A673 (cell line): ENCODE measurements at regions not wholly inside any gene's neighbourhood (a gene's known extent, or its start where the extent isn't known, plus 50 kb on each side); places are given as distances from the start of the nearest gene placed in this dataset.

ENCODE experiments used
- BruUV-seq: library from RNA; stranded (reverse); fragments of 400-500 nt; replicated peaks from 2 replicates; lab custom pipeline; 2021; lab: Mats Ljungman, UMichigan
- CTCF ChIA-PET: fragments of 300-600 bp; sonication (Branson Sonifier 250); formaldehyde crosslinking; loops from one replicate; lab custom pipeline; 2022; ENCODE audit warnings: antibody characterized with exemption; lab: Charles Lee
- POLR2A ChIA-PET: fragments of 300-600 bp; sonication (Branson Sonifier 250); formaldehyde crosslinking; loops from one replicate; lab custom pipeline; 2022; ENCODE audit warnings: antibody characterized with exemption; ENCODE audit not compliant: low non-redundant PET; lab: Charles Lee
- DNase-seq: peaks from one replicate; pipeline ENCODE4 v3.0.0-alpha.2; 2015; ENCODE audit warnings: low spot score
- H3K27ac ChIP-seq: fragments of 200-600 bp; sonication (generic); 2 replicates; pipeline ENCODE4 v1.5.1; 2016; ENCODE audit warnings: mixed run types, low read depth, mild to moderate bottlenecking, mixed read lengths, antibody characterized with exemption, low read length; ENCODE audit not compliant: poor library complexity, severe bottlenecking
- H3K27me3 ChIP-seq: fragments of 200-600 bp; sonication (generic); replicated peaks from 2 replicates; pipeline ENCODE4 v1.6.1; 2017; ENCODE audit warnings: mixed run types, low read depth, mild to moderate bottlenecking, mixed read lengths, antibody characterized with exemption, low read length; ENCODE audit not compliant: insufficient read depth, poor library complexity
- H3K36me3 ChIP-seq: fragments of 200-600 bp; sonication (generic); 2 replicates; pipeline ENCODE4 v1.6.1; 2016; ENCODE audit warnings: mixed run types, mild to moderate bottlenecking, mixed read lengths, antibody characterized with exemption, low read length; ENCODE audit not compliant: insufficient read depth, poor library complexity, severe bottlenecking
- H3K4me1 ChIP-seq: fragments of 200-600 bp; sonication (generic); 2 replicates; pipeline ENCODE4 v1.6.1; 2017; ENCODE audit warnings: mixed run types, mild to moderate bottlenecking, mixed read lengths, antibody characterized with exemption, low read length; ENCODE audit not compliant: insufficient read depth, poor library complexity, severe bottlenecking
- H3K4me3 ChIP-seq: fragments of 200-600 bp; sonication (generic); 2 replicates; pipeline ENCODE4 v1.5.1; 2016; ENCODE audit warnings: low read depth, mixed run types, mild to moderate bottlenecking, mixed read lengths, low read length; ENCODE audit not compliant: poor library complexity, severe bottlenecking
- H3K9me3 ChIP-seq: fragments of 200-600 bp; sonication (generic); 2 replicates; pipeline ENCODE4 v1.6.1; 2016; ENCODE audit warnings: mixed run types, low read depth, mild to moderate bottlenecking, mixed read lengths, antibody characterized with exemption, low read length; ENCODE audit not compliant: poor library complexity, severe bottlenecking
- EZH2 ChIP-seq: fragments of 200-600 bp; sonication (generic); IDR thresholded peaks from 2 replicates; pipeline ENCODE4 v1.6.1; 2017; ENCODE audit warnings: borderline replicate concordance, low read depth, mild to moderate bottlenecking, mixed read lengths, antibody characterized with exemption, low read length; ENCODE audit not compliant: poor library complexity, severe bottlenecking
- intact Hi-C: fragments of 100-400 bp; cut with micrococcal nuclease; formaldehyde crosslinking; loops from one replicate; pipeline ENCODE4 v1.10.0; 2022; ENCODE audit not compliant: unreplicated experiment
- TF ChIP-seq, protein P1 (sequence below): fragments of 300-800, 200-600 bp; sonication (generic); conservative IDR thresholded peaks from 2 replicates; pipeline ENCODE4 v1.5.1; 2017; ENCODE audit warnings: low read depth, mild to moderate bottlenecking, antibody characterized with exemption, low read length, moderate library complexity, mixed read lengths

DNA sequence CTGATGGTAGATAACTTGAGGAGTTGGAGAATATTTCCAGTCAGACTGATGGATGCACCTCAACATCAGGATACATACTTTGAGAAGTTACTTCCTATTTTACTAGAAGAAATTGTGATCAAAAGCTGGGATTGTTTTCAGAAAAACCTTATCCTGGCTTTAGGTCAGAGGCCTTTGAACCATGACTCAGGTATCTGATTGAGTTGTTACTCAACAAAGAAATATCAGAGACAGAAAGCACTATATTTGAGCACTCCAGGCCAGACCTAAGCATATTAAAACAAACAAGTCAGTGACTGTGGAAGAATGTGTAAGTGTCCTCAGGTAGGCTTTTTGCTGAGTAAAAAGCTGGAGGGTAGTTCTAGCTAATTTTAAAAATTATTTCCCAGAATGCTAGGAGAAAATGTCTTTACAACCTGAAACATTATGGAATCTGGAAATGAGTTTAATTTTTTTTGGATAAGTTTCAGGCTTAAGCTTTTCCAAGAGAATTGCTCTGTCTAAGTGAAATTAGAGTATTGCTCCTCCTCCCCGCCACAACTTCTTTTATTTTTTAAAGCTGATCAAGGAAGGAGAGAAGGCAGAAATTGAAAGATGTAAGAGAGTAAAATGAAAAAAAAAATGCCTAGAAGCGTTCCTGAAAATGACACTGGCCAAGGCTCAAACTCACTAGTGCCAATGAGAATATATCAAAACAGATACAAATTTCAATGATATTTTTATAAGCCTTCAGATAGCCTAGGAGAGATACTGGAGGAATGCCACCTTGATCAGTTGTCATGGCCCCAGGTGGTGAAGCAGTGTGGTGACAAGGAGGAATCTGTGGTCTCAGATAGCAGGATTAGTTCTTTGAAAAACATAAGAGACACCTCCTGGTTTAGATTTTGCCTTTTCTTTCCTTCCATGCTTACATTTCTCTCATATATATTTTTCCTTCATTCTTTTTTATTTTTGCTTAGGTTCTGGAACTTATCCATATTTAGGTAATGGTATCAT, 790.3 kb downstream of the TMTC2 start:
- BruUV-seq: no TSS peak
- POLR2A ChIA-PET: no interaction called here
- CTCF ChIA-PET: no interaction called here
- intact Hi-C loops: no loop called here
- H3K4me1 ChIP-seq: no peaks in the 10 kb centered on the region
- no peak for TF ChIP-seq EZH2
- TF ChIP-seq, protein P1, sequence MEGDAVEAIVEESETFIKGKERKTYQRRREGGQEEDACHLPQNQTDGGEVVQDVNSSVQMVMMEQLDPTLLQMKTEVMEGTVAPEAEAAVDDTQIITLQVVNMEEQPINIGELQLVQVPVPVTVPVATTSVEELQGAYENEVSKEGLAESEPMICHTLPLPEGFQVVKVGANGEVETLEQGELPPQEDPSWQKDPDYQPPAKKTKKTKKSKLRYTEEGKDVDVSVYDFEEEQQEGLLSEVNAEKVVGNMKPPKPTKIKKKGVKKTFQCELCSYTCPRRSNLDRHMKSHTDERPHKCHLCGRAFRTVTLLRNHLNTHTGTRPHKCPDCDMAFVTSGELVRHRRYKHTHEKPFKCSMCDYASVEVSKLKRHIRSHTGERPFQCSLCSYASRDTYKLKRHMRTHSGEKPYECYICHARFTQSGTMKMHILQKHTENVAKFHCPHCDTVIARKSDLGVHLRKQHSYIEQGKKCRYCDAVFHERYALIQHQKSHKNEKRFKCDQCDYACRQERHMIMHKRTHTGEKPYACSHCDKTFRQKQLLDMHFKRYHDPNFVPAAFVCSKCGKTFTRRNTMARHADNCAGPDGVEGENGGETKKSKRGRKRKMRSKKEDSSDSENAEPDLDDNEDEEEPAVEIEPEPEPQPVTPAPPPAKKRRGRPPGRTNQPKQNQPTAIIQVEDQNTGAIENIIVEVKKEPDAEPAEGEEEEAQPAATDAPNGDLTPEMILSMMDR: no peak
- no peak for DNase-seq
- H3K27me3 ChIP-seq: no peaks in the 10 kb centered on the region
- no peaks in the 10 kb centered on the region for H3K36me3 ChIP-seq
- no peak overlapping the region for H3K4me3 ChIP-seq
- no peak overlapping the region for H3K27ac ChIP-seq
- no peaks in the 10 kb centered on the region for H3K9me3 ChIP-seq

- Histone ChIP-seq H3K4me1 (no peaks in the 10 kb centered on the region), H3K27me3 (no peaks in the 10 kb centered on the region), H3K27ac (no peak overlapping the region), H3K9me3 (no peaks in the 10 kb centered on the region), H3K36me3 (no peaks in the 10 kb centered on the region), H3K4me3 (no peak overlapping the region)
- no TSS peak for BruUV-seq
- POLR2A ChIA-PET: no interaction called here
- no peak for TF ChIP-seq EZH2
- TF ChIP-seq, protein P1: no peak
- intact Hi-C loops: no loop called here
- CTCF ChIA-PET: no interaction called here
- no peak for DNase-seq
These were observed 789.3 kb downstream of the TMTC2 start for GRCh38 chr12:83476006-83476405.

GRCh38 chr12:83474369-83474768, 787.7 kb downstream of the TMTC2 start:
- TF ChIP-seq EZH2: no peak
- TF ChIP-seq, protein P1: no peak

More at GRCh38 chr12:83474369-83474768, 787.7 kb downstream of the TMTC2 start:
- BruUV-seq: no TSS peak
- H3K27ac ChIP-seq: no peak overlapping the region
- CTCF ChIA-PET: no interaction called here
- POLR2A ChIA-PET: no interaction called here
- H3K4me1 ChIP-seq: no peaks in the 10 kb centered on the region
- no peaks in the 10 kb centered on the region for H3K36me3 ChIP-seq
- H3K9me3 ChIP-seq: no peaks in the 10 kb centered on the region
- intact Hi-C loops: no loop called here
- H3K27me3 ChIP-seq: no peaks in the 10 kb centered on the region
- no peak overlapping the region for H3K4me3 ChIP-seq
- DNase-seq: no peak
